Esophagus mucosa (tissue), 1 donor: ENCODE measurements at regions not wholly inside any gene's neighbourhood (a gene's known extent, or its start where the extent isn't known, plus 50 kb on each side); places are given as distances from the start of the nearest gene placed in this dataset.
"Not testable (repeated sequence)": the region's sequence is repeated elsewhere in the genome, so short reads cannot be mapped to it uniquely, and the experiment has no call there.

ENCODE experiments used
- ATAC-seq: fragments of 200-7000 bp; cut with Tn5 transposase; one replicate; pipeline ENCODE4 v1.9.1; 2020
- donor health status: DM: yes; HTN: yes; CAD: no.

DNA sequence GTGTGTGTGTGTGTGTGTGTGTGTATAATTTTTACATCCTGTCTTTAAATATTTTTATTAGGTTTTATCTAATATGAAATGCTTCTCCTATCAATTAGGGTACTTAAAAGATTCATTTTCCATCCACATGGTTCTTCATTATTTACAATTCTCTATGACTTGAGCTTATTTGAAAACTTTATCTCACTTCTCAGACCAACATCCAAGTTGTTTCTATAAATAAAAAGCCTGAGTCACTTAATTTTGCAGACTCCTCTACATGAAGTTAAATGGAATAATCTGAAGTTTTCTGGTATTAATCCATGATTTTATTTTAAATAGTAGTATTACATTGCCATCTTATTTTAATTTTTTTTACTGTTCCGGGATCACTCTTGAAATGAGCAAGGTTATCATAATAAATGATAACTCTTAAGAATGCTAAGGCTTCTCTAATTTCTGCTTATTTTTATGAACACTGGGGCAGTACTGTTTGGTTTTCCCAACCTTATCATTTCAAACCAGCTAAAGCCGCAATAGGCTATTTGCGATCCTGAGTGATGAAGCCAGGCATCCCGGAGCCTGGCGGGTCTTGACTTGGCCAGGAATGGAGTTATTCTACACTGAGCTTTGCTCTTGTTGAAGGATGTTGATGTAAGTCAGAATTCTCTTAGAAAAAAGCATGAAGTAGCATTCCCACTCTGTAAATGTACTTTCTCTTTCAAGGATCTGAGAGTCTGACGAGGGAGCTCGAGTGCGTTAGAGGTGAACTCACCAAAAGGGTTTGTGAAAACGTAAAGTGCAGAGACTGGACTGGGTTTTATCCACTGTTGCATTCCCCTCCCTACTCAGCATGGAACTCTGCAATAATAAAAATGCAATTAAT lies 220.2 kb upstream of the LRTM1 start:
- ATAC-seq: no peak

DNA sequence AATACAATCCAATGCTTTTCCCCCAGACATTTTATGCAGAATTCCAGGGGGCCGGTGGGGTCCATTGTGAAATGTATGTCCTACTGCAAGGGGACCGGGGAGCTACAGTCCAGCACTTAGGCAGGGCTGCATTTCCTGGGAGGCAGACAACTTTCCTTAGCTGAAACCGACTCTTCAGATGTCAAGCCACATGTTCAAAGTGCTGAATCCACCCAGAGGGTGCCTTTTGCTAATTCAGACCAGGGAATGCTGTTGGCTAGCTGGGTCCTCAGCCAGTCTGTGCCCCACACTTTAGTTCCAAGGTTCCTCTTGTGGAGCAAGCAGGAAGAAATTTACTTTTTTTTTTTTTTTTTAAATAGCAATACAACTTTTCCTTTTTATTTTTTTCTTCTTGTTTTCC lies 219.5 kb upstream of the LRTM1 start:
- ATAC-seq: no peak

DNA sequence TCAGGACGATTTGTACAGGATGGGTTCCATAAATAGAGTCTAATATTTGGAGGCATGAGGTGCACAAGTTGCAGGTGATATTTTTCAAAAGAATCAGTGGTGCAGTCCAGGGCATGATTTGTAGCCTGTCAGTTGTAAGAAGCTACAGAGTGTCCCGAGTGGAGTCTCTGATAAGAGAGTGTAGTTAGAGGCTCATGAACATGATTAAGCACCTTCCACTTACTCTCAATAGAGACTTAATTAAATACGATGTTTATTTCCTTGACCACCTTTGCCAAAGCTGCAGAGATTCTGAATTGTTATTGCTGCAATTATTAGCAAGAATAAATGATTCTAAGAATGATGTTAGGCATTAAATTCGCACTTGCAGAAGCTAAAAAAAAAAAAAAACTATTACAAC lies 218.4 kb upstream of the LRTM1 start:
- no peak for ATAC-seq

- ATAC-seq: no peak
Measured at GRCh38 chr3:55144015-55144673, 216.3 kb upstream of the LRTM1 start.

DNA sequence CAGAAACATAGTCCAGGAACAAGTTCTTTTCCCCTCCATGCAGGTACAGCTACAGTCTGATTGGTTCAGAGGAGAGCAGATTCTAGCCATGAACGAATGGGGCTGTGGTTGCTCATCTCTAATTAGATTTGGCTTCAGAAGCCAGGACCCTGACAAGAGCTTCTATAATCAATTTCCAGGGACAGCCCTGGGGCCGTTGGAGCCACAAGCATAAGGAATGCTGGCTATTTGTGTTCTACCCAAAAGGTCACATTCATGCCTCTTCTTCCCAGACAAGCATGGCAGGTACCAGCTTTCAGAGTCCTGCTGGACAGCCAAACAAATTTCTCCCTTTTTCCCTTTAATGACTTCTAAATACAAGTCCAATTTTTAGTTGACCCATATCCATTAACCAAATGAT lies 215.5 kb upstream of the LRTM1 start:
- ATAC-seq: no peak

- not testable (repeated sequence) for ATAC-seq
Measured at GRCh38 chr3:55136291-55136690, 208.4 kb upstream of the LRTM1 start.

- ATAC-seq: no peak
Measured at GRCh38 chr3:55128225-55128823, 200.5 kb upstream of the LRTM1 start.

- no peak for ATAC-seq
Measured at GRCh38 chr3:55127565-55127964, 199.7 kb upstream of the LRTM1 start.

- ATAC-seq: no peak
Measured at GRCh38 chr3:55124371-55124770, 196.5 kb upstream of the LRTM1 start.
